ENCODE measurements at regions not wholly inside any gene's neighbourhood (a gene's known extent, or its start where the extent isn't known, plus 50 kb on each side); places are given as distances from the start of the nearest gene placed in this dataset.

GRCh38 chr2:35503738-35504199, 851.8 kb upstream of the CRIM1 start:
- no peaks in the 10 kb centered on the region for H3K9me3 ChIP-seq (ENCODE audit: insufficient read depth, low read length)
- H3K27ac ChIP-seq (ENCODE audit: low read depth, low read length), result no peak overlapping the region
- no peaks in the 10 kb centered on the region for H3F3A ChIP-seq (ENCODE audit: insufficient read depth)
- H3K79me2 ChIP-seq (ENCODE audit: insufficient read depth, low read length), result no peaks in the 10 kb centered on the region
- H3K4me2 ChIP-seq (ENCODE audit: low read depth, low read length, poor library complexity, severe bottlenecking), result no peak overlapping the region
- no peaks in the 10 kb centered on the region for H3K27me3 ChIP-seq (ENCODE audit: low read length)
- no peak overlapping the region for H2AFZ ChIP-seq (ENCODE audit: low read depth, low read length, severe bottlenecking)
- H3K9me2 ChIP-seq (replicated peaks; ENCODE audit: insufficient read depth, low read length), result no peaks in the 10 kb centered on the region
- no peak for TF ChIP-seq CTCF (IDR thresholded peaks at IDR 0.05; ENCODE audit: insufficient read depth, low read length, poor library complexity, severe bottlenecking)
- TF ChIP-seq EZH2phosphoT487 (conservative IDR thresholded peaks at IDR 0.05; ENCODE audit: low read length), result no peak
- no peaks in the 10 kb centered on the region for H3K36me3 ChIP-seq (ENCODE audit: low read length)
- no peaks in the 10 kb centered on the region for H4K20me1 ChIP-seq (ENCODE audit: low read depth, low read length)
- no peak overlapping the region for H3K4me3 ChIP-seq (ENCODE audit: insufficient read depth, low read length, poor library complexity, severe bottlenecking)
- no peak overlapping the region for H3K9ac ChIP-seq (ENCODE audit: low read length)

- H3K79me2 ChIP-seq (ENCODE audit: insufficient read depth, low read length), result no peaks in the 10 kb centered on the region
- no peak overlapping the region for H3K4me3 ChIP-seq (ENCODE audit: insufficient read depth, low read length, poor library complexity, severe bottlenecking)
- H3K36me3 ChIP-seq (ENCODE audit: low read length), result no peaks in the 10 kb centered on the region
- no peak for TF ChIP-seq EZH2phosphoT487 (conservative IDR thresholded peaks at IDR 0.05; ENCODE audit: low read length)
- no peak for TF ChIP-seq CTCF (IDR thresholded peaks at IDR 0.05; ENCODE audit: insufficient read depth, low read length, poor library complexity, severe bottlenecking)
- no peak overlapping the region for H3K9ac ChIP-seq (ENCODE audit: low read length)
- no peaks in the 10 kb centered on the region for H3K9me2 ChIP-seq (replicated peaks; ENCODE audit: insufficient read depth, low read length)
- H2AFZ ChIP-seq (ENCODE audit: low read depth, low read length, severe bottlenecking), result no peak overlapping the region
- no peak overlapping the region for H3K27ac ChIP-seq (ENCODE audit: low read depth, low read length)
- no peak overlapping the region for H3K4me2 ChIP-seq (ENCODE audit: low read depth, low read length, poor library complexity, severe bottlenecking)
- no peaks in the 10 kb centered on the region for H3K9me3 ChIP-seq (ENCODE audit: insufficient read depth, low read length)
- H3F3A ChIP-seq (ENCODE audit: insufficient read depth), result no peaks in the 10 kb centered on the region
- H4K20me1 ChIP-seq (ENCODE audit: low read depth, low read length), result no peaks in the 10 kb centered on the region
- no peaks in the 10 kb centered on the region for H3K27me3 ChIP-seq (ENCODE audit: low read length)
These were observed 852.3 kb upstream of the CRIM1 start for GRCh38 chr2:35503311-35503710.

- Histone ChIP-seq H3K9ac (ENCODE audit: low read length) (no peak overlapping the region), H3K9me3 (ENCODE audit: insufficient read depth, low read length) (no peaks in the 10 kb centered on the region), H3F3A (ENCODE audit: insufficient read depth) (no peaks in the 10 kb centered on the region), H3K79me2 (ENCODE audit: insufficient read depth, low read length) (no peaks in the 10 kb centered on the region), H3K36me3 (ENCODE audit: low read length) (no peaks in the 10 kb centered on the region), H3K4me2 (ENCODE audit: low read depth, low read length, poor library complexity, severe bottlenecking) (no peak overlapping the region), H3K4me3 (ENCODE audit: insufficient read depth, low read length, poor library complexity, severe bottlenecking) (no peak overlapping the region), H4K20me1 (ENCODE audit: low read depth, low read length) (no peaks in the 10 kb centered on the region), H3K9me2 (replicated peaks; ENCODE audit: insufficient read depth, low read length) (no peaks in the 10 kb centered on the region), H3K27ac (ENCODE audit: low read depth, low read length) (no peak overlapping the region), H3K27me3 (ENCODE audit: low read length) (no peaks in the 10 kb centered on the region), H2AFZ (ENCODE audit: low read depth, low read length, severe bottlenecking) (no peak overlapping the region)
- TF ChIP-seq CTCF (IDR thresholded peaks at IDR 0.05; ENCODE audit: insufficient read depth, low read length, poor library complexity, severe bottlenecking) (no peak), EZH2phosphoT487 (conservative IDR thresholded peaks at IDR 0.05; ENCODE audit: low read length) (no peak)
These were observed 854.5 kb upstream of the CRIM1 start for GRCh38 chr2:35501076-35501475.

Data from SU-DHL-6 (cell line).